Chondrocyte (in vitro differentiated cells): ENCODE measurements at regions not wholly inside any gene's neighbourhood (a gene's known extent, or its start where the extent isn't known, plus 50 kb on each side); places are given as distances from the start of the nearest gene placed in this dataset.

Experiments
- DNase-seq: peaks from one replicate; pipeline ENCODE4 v3.0.0; 2021; ENCODE audit warnings: mixed read lengths, low spot score
- H3K27ac Mint-ChIP-seq: one replicate; pipeline ENCODE4 v1.8.0; 2021; ENCODE audit warnings: mild to moderate bottlenecking, moderate library complexity, mixed read lengths; ENCODE audit not compliant: unreplicated experiment
- H3K27me3 Mint-ChIP-seq: 2 replicates; pipeline ENCODE4 v1.8.0; 2021; ENCODE audit warnings: low read depth, mixed read lengths
- H3K36me3 Mint-ChIP-seq: 2 replicates; pipeline ENCODE4 v1.8.0; 2021; ENCODE audit warnings: low read depth, mixed read lengths
- H3K4me1 Mint-ChIP-seq: 2 replicates; pipeline ENCODE4 v1.8.0; 2021; ENCODE audit warnings: low read depth, mild to moderate bottlenecking, mixed read lengths
- H3K4me3 Mint-ChIP-seq: one replicate; pipeline ENCODE4 v1.8.0; 2021; ENCODE audit warnings: mild to moderate bottlenecking, moderate library complexity, mixed read lengths; ENCODE audit not compliant: unreplicated experiment
- H3K9me3 Mint-ChIP-seq: 2 replicates; pipeline ENCODE4 v1.8.0; 2021; ENCODE audit warnings: low read depth, mixed read lengths
- TF ChIP-seq, protein P1 (sequence below): fragments of 200-600 bp; sonication (generic); IDR thresholded peaks from 2 replicates; pipeline ENCODE4 v1.5.0; 2021; ENCODE audit warnings: antibody characterized with exemption, mild to moderate bottlenecking, moderate library complexity

DNA sequence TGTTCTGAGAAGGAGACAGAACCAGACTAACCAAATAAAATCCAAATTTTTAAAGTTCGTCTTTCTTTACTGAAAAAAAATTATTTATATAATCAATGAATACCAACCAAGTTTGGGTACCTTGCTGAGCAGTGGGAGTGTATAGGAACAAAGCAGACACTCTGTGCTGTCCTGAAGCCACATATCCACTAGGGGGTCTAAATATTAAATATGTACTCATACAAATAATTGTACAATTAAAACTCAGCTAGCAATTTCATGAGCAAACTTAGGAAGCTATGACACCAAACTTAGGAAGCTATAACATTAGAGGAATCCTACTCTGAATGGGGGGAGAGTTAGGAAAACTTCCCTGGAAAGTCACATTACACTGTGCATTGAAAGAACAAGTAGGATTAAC lies 582.0 kb upstream of the EPHA5 start:
- no peak for DNase-seq
- H3K27me3 Mint-ChIP-seq: no peaks in the 10 kb centered on the region
- H3K27ac Mint-ChIP-seq: no peak overlapping the region
- H3K36me3 Mint-ChIP-seq: peaks cover 3% of the 10 kb centered on the region
- H3K9me3 Mint-ChIP-seq: peaks cover 13% of the 10 kb centered on the region
- TF ChIP-seq, protein P1, sequence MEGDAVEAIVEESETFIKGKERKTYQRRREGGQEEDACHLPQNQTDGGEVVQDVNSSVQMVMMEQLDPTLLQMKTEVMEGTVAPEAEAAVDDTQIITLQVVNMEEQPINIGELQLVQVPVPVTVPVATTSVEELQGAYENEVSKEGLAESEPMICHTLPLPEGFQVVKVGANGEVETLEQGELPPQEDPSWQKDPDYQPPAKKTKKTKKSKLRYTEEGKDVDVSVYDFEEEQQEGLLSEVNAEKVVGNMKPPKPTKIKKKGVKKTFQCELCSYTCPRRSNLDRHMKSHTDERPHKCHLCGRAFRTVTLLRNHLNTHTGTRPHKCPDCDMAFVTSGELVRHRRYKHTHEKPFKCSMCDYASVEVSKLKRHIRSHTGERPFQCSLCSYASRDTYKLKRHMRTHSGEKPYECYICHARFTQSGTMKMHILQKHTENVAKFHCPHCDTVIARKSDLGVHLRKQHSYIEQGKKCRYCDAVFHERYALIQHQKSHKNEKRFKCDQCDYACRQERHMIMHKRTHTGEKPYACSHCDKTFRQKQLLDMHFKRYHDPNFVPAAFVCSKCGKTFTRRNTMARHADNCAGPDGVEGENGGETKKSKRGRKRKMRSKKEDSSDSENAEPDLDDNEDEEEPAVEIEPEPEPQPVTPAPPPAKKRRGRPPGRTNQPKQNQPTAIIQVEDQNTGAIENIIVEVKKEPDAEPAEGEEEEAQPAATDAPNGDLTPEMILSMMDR: peak; percentile 57
- no peak overlapping the region for H3K4me3 Mint-ChIP-seq
- no peaks in the 10 kb centered on the region for H3K4me1 Mint-ChIP-seq

DNA sequence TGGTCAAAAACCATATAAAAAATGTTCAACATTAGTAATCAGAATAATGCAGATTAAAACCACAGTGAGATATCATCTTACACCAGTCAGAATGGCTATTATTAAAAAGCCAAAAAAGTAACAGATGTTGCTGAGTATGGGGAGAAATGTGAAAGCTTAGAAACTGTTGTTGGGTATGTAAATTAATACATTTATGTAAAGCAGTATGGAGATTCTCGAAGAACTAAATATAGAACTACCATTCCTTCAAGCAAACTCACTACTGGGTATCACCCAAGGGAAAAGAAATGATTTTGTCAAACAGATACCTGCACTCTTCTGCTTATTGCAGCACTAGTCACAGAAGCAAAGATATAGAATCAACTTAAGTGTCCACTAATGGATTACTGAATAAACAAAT lies 576.4 kb upstream of the EPHA5 start:
- peaks cover 9% of the 10 kb centered on the region for H3K9me3 Mint-ChIP-seq
- no peaks in the 10 kb centered on the region for H3K4me1 Mint-ChIP-seq
- no peak overlapping the region for H3K4me3 Mint-ChIP-seq
- TF ChIP-seq, protein P1: no peak
- H3K27me3 Mint-ChIP-seq: no peaks in the 10 kb centered on the region
- DNase-seq: no peak
- no peak overlapping the region for H3K27ac Mint-ChIP-seq
- peaks cover 1% of the 10 kb centered on the region for H3K36me3 Mint-ChIP-seq

DNA sequence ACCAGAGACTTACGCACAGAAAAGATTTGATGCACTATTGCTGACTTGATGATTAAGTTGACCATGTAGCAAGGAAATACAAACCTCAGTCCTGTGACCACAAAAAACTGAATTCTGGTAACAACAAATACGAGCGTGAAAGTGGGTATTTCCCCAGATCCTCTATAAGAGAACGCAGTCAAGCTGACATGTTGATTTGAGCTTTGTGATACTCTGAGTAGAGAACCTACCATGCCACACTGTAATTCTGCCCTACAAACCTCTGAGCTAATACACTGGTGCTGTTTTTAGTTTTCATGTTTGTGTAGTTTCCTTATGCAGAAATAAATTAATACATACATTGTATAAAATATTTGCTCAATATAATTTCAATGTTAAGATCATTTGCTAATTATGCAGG lies 565.6 kb upstream of the EPHA5 start:
- Mint-ChIP-seq H3K9me3 (no peaks in the 10 kb centered on the region), H3K27me3 (peaks cover 2% of the 10 kb centered on the region), H3K4me3 (no peak overlapping the region), H3K36me3 (no peaks in the 10 kb centered on the region), H3K27ac (no peak overlapping the region), H3K4me1 (no peaks in the 10 kb centered on the region)
- TF ChIP-seq, protein P1: no peak
- DNase-seq: no peak

DNA sequence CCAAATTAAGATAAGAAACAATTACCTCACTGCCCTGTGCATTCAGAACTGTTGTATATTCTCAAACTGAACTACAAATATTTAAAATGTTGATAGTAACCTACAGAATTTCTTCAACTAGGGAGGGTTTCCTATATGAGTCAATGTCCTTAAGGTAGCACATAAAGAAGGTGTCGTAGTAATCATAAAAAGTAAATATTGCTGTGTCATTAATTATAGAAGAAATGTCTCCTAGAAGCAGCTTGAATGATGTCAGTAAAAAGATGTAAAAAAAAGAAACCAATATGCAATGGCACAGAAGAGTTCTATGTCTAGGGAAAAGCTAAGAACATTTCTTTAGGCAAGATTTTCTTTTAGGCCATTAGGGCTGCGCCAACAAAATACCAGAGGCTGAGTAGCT lies 559.6 kb upstream of the EPHA5 start:
- no peak for DNase-seq
- TF ChIP-seq, protein P1: no peak
- Mint-ChIP-seq H3K27me3 (peaks cover 2% of the 10 kb centered on the region), H3K27ac (no peak overlapping the region), H3K36me3 (no peaks in the 10 kb centered on the region), H3K4me3 (no peak overlapping the region), H3K9me3 (no peaks in the 10 kb centered on the region), H3K4me1 (no peaks in the 10 kb centered on the region)

DNA sequence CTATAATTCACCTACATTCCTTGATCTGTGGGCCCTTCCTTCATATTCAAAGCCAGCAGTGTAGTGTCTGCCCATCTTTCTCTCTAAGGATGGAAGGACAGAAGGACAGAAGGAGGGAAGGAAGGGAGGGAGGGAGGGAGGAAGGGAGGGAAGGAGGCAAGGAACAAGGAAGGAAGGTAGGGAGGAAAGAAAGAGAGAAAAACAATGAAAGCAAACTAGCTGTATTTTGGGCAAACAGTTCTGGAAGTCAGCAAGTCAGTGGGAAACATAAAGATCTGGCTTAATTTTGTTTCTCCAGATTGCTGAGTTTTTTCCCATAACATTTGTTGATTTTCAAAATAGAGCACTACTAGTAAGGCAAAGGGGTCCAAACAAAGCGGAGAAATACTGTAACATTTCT lies 555.2 kb upstream of the EPHA5 start:
- no peak overlapping the region for H3K4me3 Mint-ChIP-seq
- TF ChIP-seq, protein P1: no peak
- H3K27ac Mint-ChIP-seq: no peak overlapping the region
- H3K36me3 Mint-ChIP-seq: no peaks in the 10 kb centered on the region
- no peaks in the 10 kb centered on the region for H3K4me1 Mint-ChIP-seq
- no peaks in the 10 kb centered on the region for H3K27me3 Mint-ChIP-seq
- no peaks in the 10 kb centered on the region for H3K9me3 Mint-ChIP-seq
- no peak for DNase-seq
